K562 (cell line): ENCODE measurements at regions not wholly inside any gene's neighbourhood (a gene's known extent, or its start where the extent isn't known, plus 50 kb on each side); places are given as distances from the start of the nearest gene placed in this dataset.

ENCODE experiments used
- HNRNPLL ChIP-seq: fragments of 200-400 bp; formaldehyde crosslinking; IDR thresholded peaks from 2 replicates; pipeline ENCODE4 v1.6.1; 2017; ENCODE audit warnings: low read length, low read depth, mild to moderate bottlenecking; ENCODE audit not compliant: poor library complexity, severe bottlenecking
- RFX5 ChIP-seq: IDR thresholded peaks from 2 replicates; pipeline ENCODE4 v1.6.1; 2011; ENCODE audit warnings: low read depth, mild to moderate bottlenecking, improper control_type of control experiment, low read length
- TARDBP ChIP-seq: fragments of 450-650 bp; IDR thresholded peaks from 2 replicates; pipeline ENCODE4 v1.6.1; 2016
- ZNF143 ChIP-seq: sonication (generic); formaldehyde crosslinking; IDR thresholded peaks from 2 replicates; pipeline ENCODE4 v1.9.0; 2022; ENCODE audit warnings: mild to moderate bottlenecking, missing genetic modification reagents

DNA sequence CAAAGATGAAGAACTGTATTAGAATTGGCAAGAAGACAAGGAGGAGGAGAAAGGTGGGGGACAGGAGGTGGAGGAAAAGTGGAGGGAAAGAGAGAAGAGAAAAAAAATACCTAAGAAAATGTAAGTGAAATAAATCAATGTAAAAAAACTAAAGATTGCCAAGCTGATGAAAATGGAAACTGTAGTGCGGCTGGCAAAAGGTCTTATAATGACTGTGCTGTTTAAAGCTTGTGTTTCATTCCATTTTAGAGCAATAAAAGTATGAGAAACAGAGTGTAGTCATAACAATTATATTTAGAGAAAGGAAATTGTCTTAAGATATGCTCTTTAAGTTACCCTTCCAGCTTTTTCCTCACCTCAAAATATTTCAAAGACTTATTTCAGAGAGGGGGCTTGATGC lies 670.5 kb upstream of the SEMA6A start:
- TF ChIP-seq ZNF143 (CRISPR knock-in tag) (no peak), TARDBP (no peak), HNRNPLL (no peak), RFX5 (no peak)
